Endodermal cell (in vitro differentiated cells): ENCODE measurements at regions not wholly inside any gene's neighbourhood (a gene's known extent, or its start where the extent isn't known, plus 50 kb on each side); places are given as distances from the start of the nearest gene placed in this dataset.
A peak's percentile ranks its signal among the peaks of the same experiment; 100 is the strongest.

ENCODE experiments used
- DNase-seq: peaks from one replicate; pipeline ENCODE4 v3.0.0-alpha.2; 2017
- H3K27ac ChIP-seq: 2 replicates; pipeline ENCODE4 v1.5.1; 2013; ENCODE audit warnings: mild to moderate bottlenecking, low read depth, low read length, moderate library complexity
- H3K27me3 ChIP-seq: 2 replicates; pipeline ENCODE4 v1.6.1; 2013; ENCODE audit warnings: mild to moderate bottlenecking, low read length, moderate library complexity; ENCODE audit not compliant: insufficient read depth, control insufficient read depth, poor library complexity, severe bottlenecking
- H3K36me3 ChIP-seq: 2 replicates; pipeline ENCODE4 v1.7.0; 2013; ENCODE audit warnings: mild to moderate bottlenecking, low read length, moderate library complexity; ENCODE audit not compliant: control insufficient read depth, insufficient read depth
- H3K4me1 ChIP-seq: one replicate; pipeline ENCODE4 v1.7.0; 2013; ENCODE audit warnings: low read length; ENCODE audit not compliant: control insufficient read depth, insufficient read depth
- H3K4me3 ChIP-seq: 2 replicates; pipeline ENCODE4 v1.5.1; 2013; ENCODE audit warnings: mild to moderate bottlenecking, low read length, moderate library complexity
- H3K9ac ChIP-seq: 2 replicates; pipeline ENCODE4 v1.6.1; 2013; ENCODE audit warnings: mild to moderate bottlenecking, low read length, moderate library complexity; ENCODE audit not compliant: poor library complexity, severe bottlenecking; ENCODE audit errors: extremely low read depth
- H3K9me3 ChIP-seq: 2 replicates; pipeline ENCODE4 v1.6.1; 2013; ENCODE audit warnings: mild to moderate bottlenecking, low read length, moderate library complexity; ENCODE audit not compliant: control insufficient read depth
- H3K27ac Mint-ChIP-seq: 2 replicates; pipeline ENCODE4 v1.8.0; 2020; ENCODE audit warnings: mixed read lengths
- H3K27me3 Mint-ChIP-seq: 2 replicates; pipeline ENCODE4 v1.8.0; 2021; ENCODE audit warnings: mild to moderate bottlenecking, mixed read lengths; ENCODE audit not compliant: insufficient read depth
- H3K36me3 Mint-ChIP-seq: 2 replicates; pipeline ENCODE4 v1.8.0; 2020; ENCODE audit warnings: low read depth, mixed read lengths
- H3K4me1 Mint-ChIP-seq: 2 replicates; pipeline ENCODE4 v1.8.0; 2020; ENCODE audit warnings: mixed read lengths
- H3K4me3 Mint-ChIP-seq: 2 replicates; pipeline ENCODE4 v1.8.0; 2020; ENCODE audit warnings: mild to moderate bottlenecking, moderate library complexity, mixed read lengths
- H3K9me3 Mint-ChIP-seq: 2 replicates; pipeline ENCODE4 v1.8.0; 2020; ENCODE audit warnings: mild to moderate bottlenecking, mixed read lengths
- WGBS, 2 experiments: methylation state at CpG; one replicate each; pipeline versions ENCODE4 v1.1.5 to v1.1.7; 2013; ENCODE audit warnings: missing lambda C conversion rate in 2 of 2, mixed read lengths in 1 of 2; ENCODE audit not compliant: insufficient coverage in 1 of 2, insufficient read length in 1 of 2; 5-methylcytosine and 5-hydroxymethylcytosine counted together
- TF ChIP-seq, protein P1 (sequence below): fragments of 200-600 bp; sonication (generic); conservative IDR thresholded peaks from 2 replicates; pipeline ENCODE4 v1.5.0; 2021; ENCODE audit warnings: antibody characterized with exemption, mild to moderate bottlenecking

DNA sequence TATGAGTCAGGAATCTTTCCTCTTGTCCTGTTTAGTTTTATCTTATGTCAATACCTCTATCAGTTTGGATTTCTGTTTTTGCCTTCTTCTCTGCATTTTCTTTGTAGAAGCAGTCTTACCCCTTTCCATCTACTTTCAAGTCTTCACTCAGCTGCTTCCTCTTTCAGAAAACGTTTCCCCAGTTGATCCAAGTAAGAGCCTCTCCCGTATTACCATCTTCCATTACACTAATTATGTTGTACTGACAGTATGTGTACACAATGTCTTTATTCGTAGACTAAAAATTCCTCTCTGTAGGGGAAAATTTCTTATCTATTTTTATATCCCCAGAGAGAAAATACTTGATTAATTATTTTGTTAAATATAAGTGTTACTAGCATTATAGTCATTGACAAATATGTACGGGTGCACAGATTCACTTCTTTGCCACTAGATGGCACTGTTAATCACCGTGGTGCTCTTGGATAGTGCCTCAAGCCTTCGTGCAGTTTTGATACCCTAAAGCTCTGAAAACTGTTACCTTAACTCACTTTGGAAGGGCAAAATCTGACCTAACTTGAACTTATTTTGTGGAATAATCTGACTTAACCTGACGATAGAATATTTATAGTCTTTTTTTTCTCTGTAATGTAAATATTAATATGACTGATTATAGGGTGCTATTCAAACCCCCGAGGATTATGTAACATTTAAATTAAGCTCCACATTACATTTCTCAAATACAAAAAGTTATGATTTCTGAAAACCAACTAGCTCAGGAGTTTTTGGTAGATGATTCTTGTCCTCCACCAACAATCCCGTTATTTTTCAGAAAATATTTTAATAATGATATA is 74.2 kb upstream of the POU1F1 start:
- H3K9me3 Mint-ChIP-seq: peaks cover 5% of the 10 kb centered on the region
- no peaks in the 10 kb centered on the region for H3K27me3 ChIP-seq
- no peak overlapping the region for H3K27ac Mint-ChIP-seq
- no peak overlapping the region for H3K27ac ChIP-seq
- no peak overlapping the region for H3K4me3 ChIP-seq
- 6 to 30% methylated on average over 3 to 4 of the region's 9 CpGs for WGBS, 2 experiments
- H3K36me3 Mint-ChIP-seq: no peaks in the 10 kb centered on the region
- DNase-seq: no peak
- no peaks in the 10 kb centered on the region for H3K9me3 ChIP-seq
- no peaks in the 10 kb centered on the region for H3K27me3 Mint-ChIP-seq
- H3K9ac ChIP-seq: no peak overlapping the region
- TF ChIP-seq, protein P1, sequence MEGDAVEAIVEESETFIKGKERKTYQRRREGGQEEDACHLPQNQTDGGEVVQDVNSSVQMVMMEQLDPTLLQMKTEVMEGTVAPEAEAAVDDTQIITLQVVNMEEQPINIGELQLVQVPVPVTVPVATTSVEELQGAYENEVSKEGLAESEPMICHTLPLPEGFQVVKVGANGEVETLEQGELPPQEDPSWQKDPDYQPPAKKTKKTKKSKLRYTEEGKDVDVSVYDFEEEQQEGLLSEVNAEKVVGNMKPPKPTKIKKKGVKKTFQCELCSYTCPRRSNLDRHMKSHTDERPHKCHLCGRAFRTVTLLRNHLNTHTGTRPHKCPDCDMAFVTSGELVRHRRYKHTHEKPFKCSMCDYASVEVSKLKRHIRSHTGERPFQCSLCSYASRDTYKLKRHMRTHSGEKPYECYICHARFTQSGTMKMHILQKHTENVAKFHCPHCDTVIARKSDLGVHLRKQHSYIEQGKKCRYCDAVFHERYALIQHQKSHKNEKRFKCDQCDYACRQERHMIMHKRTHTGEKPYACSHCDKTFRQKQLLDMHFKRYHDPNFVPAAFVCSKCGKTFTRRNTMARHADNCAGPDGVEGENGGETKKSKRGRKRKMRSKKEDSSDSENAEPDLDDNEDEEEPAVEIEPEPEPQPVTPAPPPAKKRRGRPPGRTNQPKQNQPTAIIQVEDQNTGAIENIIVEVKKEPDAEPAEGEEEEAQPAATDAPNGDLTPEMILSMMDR: peak; percentile 99
- H3K36me3 ChIP-seq: no peaks in the 10 kb centered on the region
- no peak overlapping the region for H3K4me3 Mint-ChIP-seq
- no peaks in the 10 kb centered on the region for H3K4me1 ChIP-seq
- peaks cover 14% of the 10 kb centered on the region for H3K4me1 Mint-ChIP-seq

DNA sequence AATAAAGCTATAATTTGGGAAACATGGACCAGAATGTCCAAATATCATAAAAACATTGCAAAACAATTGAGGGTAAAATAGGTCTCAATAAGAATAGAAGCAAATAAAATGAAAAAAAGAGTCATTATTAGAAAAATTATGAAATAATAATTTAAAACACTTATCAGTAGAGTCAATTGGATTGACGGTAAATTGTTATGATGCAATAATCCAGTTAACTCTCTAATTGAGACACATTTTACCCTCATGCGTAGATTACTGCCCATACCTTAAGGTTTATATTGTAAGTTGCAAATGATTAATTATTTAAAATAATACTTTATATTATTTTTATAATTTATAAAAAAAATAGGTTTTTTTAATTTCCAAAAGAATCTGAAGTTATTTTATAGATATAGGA is 73.4 kb upstream of the POU1F1 start:
- H3K9ac ChIP-seq: no peak overlapping the region
- H3K27ac ChIP-seq: no peak overlapping the region
- Mint-ChIP-seq H3K9me3 (peaks cover 5% of the 10 kb centered on the region), H3K36me3 (no peaks in the 10 kb centered on the region), H3K4me1 (peaks cover 14% of the 10 kb centered on the region), H3K27ac (no peak overlapping the region), H3K27me3 (no peaks in the 10 kb centered on the region), H3K4me3 (no peak overlapping the region)
- TF ChIP-seq, protein P1: no peak
- H3K36me3 ChIP-seq: no peaks in the 10 kb centered on the region
- no peak overlapping the region for H3K4me3 ChIP-seq
- WGBS, 2 experiments: 92% methylated on average over 2 of the region's 2 CpGs; no CpG with 5 or more reads in 1 of the 2 experiments
- DNase-seq: no peak
- no peaks in the 10 kb centered on the region for H3K9me3 ChIP-seq
- no peaks in the 10 kb centered on the region for H3K4me1 ChIP-seq
- no peaks in the 10 kb centered on the region for H3K27me3 ChIP-seq

DNA sequence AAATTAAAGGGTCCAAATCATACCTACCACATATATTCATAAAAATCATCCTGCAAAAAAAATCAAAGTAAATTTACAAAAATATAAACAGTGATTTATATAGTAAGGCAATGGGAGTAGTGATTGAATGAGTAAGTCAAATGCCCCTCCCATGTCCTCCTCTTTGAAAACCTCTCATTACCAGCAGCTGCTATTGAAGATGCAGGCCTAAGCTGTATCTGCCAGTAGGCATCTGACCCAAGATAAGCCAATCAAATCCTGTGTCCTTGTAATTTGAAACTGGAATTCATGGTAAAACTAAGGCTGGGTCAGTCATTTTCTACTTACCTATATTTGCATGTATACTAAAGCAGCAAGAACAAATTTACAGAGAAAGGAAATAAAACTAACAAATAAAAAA is 60.4 kb upstream of the POU1F1 start:
- Histone ChIP-seq H3K27me3 (no peaks in the 10 kb centered on the region), H3K36me3 (no peaks in the 10 kb centered on the region), H3K4me3 (no peak overlapping the region), H3K4me1 (no peaks in the 10 kb centered on the region), H3K9ac (no peak overlapping the region), H3K9me3 (no peaks in the 10 kb centered on the region), H3K27ac (no peak overlapping the region)
- Mint-ChIP-seq H3K27me3 (no peaks in the 10 kb centered on the region), H3K27ac (no peak overlapping the region), H3K36me3 (no peaks in the 10 kb centered on the region), H3K9me3 (peaks cover 2% of the 10 kb centered on the region), H3K4me1 (no peaks in the 10 kb centered on the region), H3K4me3 (no peak overlapping the region)
- DNase-seq: no peak
- TF ChIP-seq, protein P1: no peak
